GM21529 (cell line): ENCODE measurements at regions not wholly inside any gene's neighbourhood (a gene's known extent, or its start where the extent isn't known, plus 50 kb on each side); places are given as distances from the start of the nearest gene placed in this dataset.

Experiments
- ATAC-seq: cut with Tn5 transposase; IDR thresholded peaks from one replicate; pipeline ENCODE4 v1.9.1; 2021; ENCODE audit not compliant: unreplicated experiment

GRCh38 chr7:47191316-47191715, 390.6 kb downstream of the TNS3 start:
- ATAC-seq: no peak

- no peak for ATAC-seq
Measured at GRCh38 chr7:47190462-47190861, 391.4 kb downstream of the TNS3 start.

GRCh38 chr7:47188653-47189315, 393.1 kb downstream of the TNS3 start:
- ATAC-seq: no peak

GRCh38 chr7:47188136-47188535, 393.8 kb downstream of the TNS3 start:
- ATAC-seq: no peak

GRCh38 chr7:47186316-47186715, 395.6 kb downstream of the TNS3 start:
- ATAC-seq: peak; percentile 86

- no peak for ATAC-seq
Measured at GRCh38 chr7:47185839-47186238, 396.1 kb downstream of the TNS3 start.

- ATAC-seq: no peak
Measured at GRCh38 chr7:47185170-47185569, 396.7 kb downstream of the TNS3 start.

GRCh38 chr7:47183862-47184590, 397.9 kb downstream of the TNS3 start:
- ATAC-seq: no peak

- no peak for ATAC-seq
Measured at GRCh38 chr7:47181746-47182361, 400.1 kb downstream of the TNS3 start.

- no peak for ATAC-seq
Measured at GRCh38 chr7:47180516-47180826, 401.4 kb downstream of the TNS3 start.

GRCh38 chr7:47179812-47180515, 401.9 kb downstream of the TNS3 start:
- no peak for ATAC-seq

- ATAC-seq: peak; percentile 84
Measured at GRCh38 chr7:47172602-47173539, 409.0 kb downstream of the TNS3 start.

- ATAC-seq: no peak
Measured at GRCh38 chr7:47170516-47170915, 411.4 kb downstream of the TNS3 start.

GRCh38 chr7:47154791-47155190, 427.1 kb downstream of the TNS3 start:
- ATAC-seq: no peak

- ATAC-seq: no peak
Measured at GRCh38 chr7:47153576-47153975, 428.3 kb downstream of the TNS3 start.

- no peak for ATAC-seq
Measured at GRCh38 chr7:47153058-47153457, 428.9 kb downstream of the TNS3 start.

- no peak for ATAC-seq
Measured at GRCh38 chr7:47152307-47152706, 429.6 kb downstream of the TNS3 start.

GRCh38 chr7:47150497-47151260, 431.2 kb downstream of the TNS3 start:
- ATAC-seq: no peak

- ATAC-seq: no peak
Measured at GRCh38 chr7:47149971-47150370, 431.9 kb downstream of the TNS3 start.
